ENCODE measurements at regions not wholly inside any gene's neighbourhood (a gene's known extent, or its start where the extent isn't known, plus 50 kb on each side); places are given as distances from the start of the nearest gene placed in this dataset.

- H3K9me3 Mint-ChIP-seq (ENCODE audit: low read depth): peaks cover 10% of the 10 kb centered on the region
- peak overlapping the region; percentile 85 for H3K27ac Mint-ChIP-seq (ENCODE audit: unreplicated experiment)
- no peak for TF ChIP-seq CTCF (IDR thresholded peaks at IDR 0.05)
- H3K4me1 Mint-ChIP-seq (ENCODE audit: low read depth): peaks cover 52% of the 10 kb centered on the region
- no peaks in the 10 kb centered on the region for H3K27me3 Mint-ChIP-seq (ENCODE audit: low read depth)
- no peak overlapping the region for H3K4me3 Mint-ChIP-seq (ENCODE audit: unreplicated experiment)
- no peaks in the 10 kb centered on the region for H3K36me3 Mint-ChIP-seq (ENCODE audit: low read depth)
- no peak for DNase-seq (ENCODE audit: low spot score)
Measured at GRCh38 chr3:156760333-156760732, 65.8 kb upstream of the LEKR1 start.

- Mint-ChIP-seq H3K4me1 (ENCODE audit: low read depth) (peaks cover 58% of the 10 kb centered on the region), H3K4me3 (ENCODE audit: unreplicated experiment) (no peak overlapping the region), H3K36me3 (ENCODE audit: low read depth) (no peaks in the 10 kb centered on the region), H3K27ac (ENCODE audit: unreplicated experiment) (peak overlapping the region; percentile 85), H3K27me3 (ENCODE audit: low read depth) (no peaks in the 10 kb centered on the region), H3K9me3 (ENCODE audit: low read depth) (peaks cover 10% of the 10 kb centered on the region)
- DNase-seq (ENCODE audit: low spot score): no peak
- no peak for TF ChIP-seq CTCF (IDR thresholded peaks at IDR 0.05)
Measured at GRCh38 chr3:156761007-156761406, 65.1 kb upstream of the LEKR1 start.

- peaks cover 63% of the 10 kb centered on the region for H3K4me1 Mint-ChIP-seq (ENCODE audit: low read depth)
- no peak for DNase-seq (ENCODE audit: low spot score)
Measured at GRCh38 chr3:156761713-156762451, 64.3 kb upstream of the LEKR1 start.

GRCh38 chr3:156762631-156763185, 63.4 kb upstream of the LEKR1 start:
- no peak for TF ChIP-seq CTCF (IDR thresholded peaks at IDR 0.05)
- no peak overlapping the region for H3K4me3 Mint-ChIP-seq (ENCODE audit: unreplicated experiment)
- peaks cover 67% of the 10 kb centered on the region for H3K4me1 Mint-ChIP-seq (ENCODE audit: low read depth)
- peak overlapping the region; percentile 88 for H3K27ac Mint-ChIP-seq (ENCODE audit: unreplicated experiment)
- no peak for DNase-seq (ENCODE audit: low spot score)
- no peaks in the 10 kb centered on the region for H3K36me3 Mint-ChIP-seq (ENCODE audit: low read depth)
- H3K27me3 Mint-ChIP-seq (ENCODE audit: low read depth): no peaks in the 10 kb centered on the region
- peaks cover 4% of the 10 kb centered on the region for H3K9me3 Mint-ChIP-seq (ENCODE audit: low read depth)

More at GRCh38 chr3:156761713-156762451, 64.3 kb upstream of the LEKR1 start:
- peaks cover 10% of the 10 kb centered on the region for H3K9me3 Mint-ChIP-seq (ENCODE audit: low read depth)
- H3K36me3 Mint-ChIP-seq (ENCODE audit: low read depth): no peaks in the 10 kb centered on the region
- no peak overlapping the region for H3K4me3 Mint-ChIP-seq (ENCODE audit: unreplicated experiment)
- no peaks in the 10 kb centered on the region for H3K27me3 Mint-ChIP-seq (ENCODE audit: low read depth)
- H3K27ac Mint-ChIP-seq (ENCODE audit: unreplicated experiment): peak overlapping the region; percentile 88
- TF ChIP-seq CTCF (IDR thresholded peaks at IDR 0.05): peak; percentile 41

GRCh38 chr3:156763386-156763785, 62.8 kb upstream of the LEKR1 start:
- no peak for DNase-seq (ENCODE audit: low spot score)
- no peak for TF ChIP-seq CTCF (IDR thresholded peaks at IDR 0.05)
- Mint-ChIP-seq H3K4me3 (ENCODE audit: unreplicated experiment) (no peak overlapping the region), H3K9me3 (ENCODE audit: low read depth) (no peaks in the 10 kb centered on the region), H3K27ac (ENCODE audit: unreplicated experiment) (peak overlapping the region; percentile 88), H3K36me3 (ENCODE audit: low read depth) (no peaks in the 10 kb centered on the region), H3K27me3 (ENCODE audit: low read depth) (no peaks in the 10 kb centered on the region), H3K4me1 (ENCODE audit: low read depth) (peaks cover 69% of the 10 kb centered on the region)

All from chondrocyte (in vitro differentiated cells).